H1 (cell line): ENCODE measurements at regions not wholly inside any gene's neighbourhood (a gene's known extent, or its start where the extent isn't known, plus 50 kb on each side); places are given as distances from the start of the nearest gene placed in this dataset.

Source experiments
- PHF8 ChIP-seq: fragments of 200-600 bp; sonication (generic); conservative IDR thresholded peaks from 2 replicates; pipeline ENCODE4 v1.7.1; 2012; ENCODE audit warnings: low read depth, mild to moderate bottlenecking, inconsistent platforms, low read length, moderate library complexity
- POLR2AphosphoS5 ChIP-seq: IDR thresholded peaks from 2 replicates; pipeline ENCODE4 v1.6.1; 2011; ENCODE audit warnings: low read depth, low read length
- RBBP5 ChIP-seq: IDR thresholded peaks from 2 replicates; pipeline ENCODE4 v1.7.1; 2012; ENCODE audit warnings: low read depth, mild to moderate bottlenecking, inconsistent platforms, low read length, moderate library complexity, borderline replicate concordance
- SRF ChIP-seq: IDR thresholded peaks from 2 replicates; pipeline ENCODE4 v1.6.1; 2011; ENCODE audit warnings: mild to moderate bottlenecking, low read depth, low read length, moderate library complexity
- TAF1 ChIP-seq: IDR thresholded peaks from 2 replicates; pipeline ENCODE4 v1.6.1; 2011; ENCODE audit warnings: mild to moderate bottlenecking, low read depth, low read length

DNA sequence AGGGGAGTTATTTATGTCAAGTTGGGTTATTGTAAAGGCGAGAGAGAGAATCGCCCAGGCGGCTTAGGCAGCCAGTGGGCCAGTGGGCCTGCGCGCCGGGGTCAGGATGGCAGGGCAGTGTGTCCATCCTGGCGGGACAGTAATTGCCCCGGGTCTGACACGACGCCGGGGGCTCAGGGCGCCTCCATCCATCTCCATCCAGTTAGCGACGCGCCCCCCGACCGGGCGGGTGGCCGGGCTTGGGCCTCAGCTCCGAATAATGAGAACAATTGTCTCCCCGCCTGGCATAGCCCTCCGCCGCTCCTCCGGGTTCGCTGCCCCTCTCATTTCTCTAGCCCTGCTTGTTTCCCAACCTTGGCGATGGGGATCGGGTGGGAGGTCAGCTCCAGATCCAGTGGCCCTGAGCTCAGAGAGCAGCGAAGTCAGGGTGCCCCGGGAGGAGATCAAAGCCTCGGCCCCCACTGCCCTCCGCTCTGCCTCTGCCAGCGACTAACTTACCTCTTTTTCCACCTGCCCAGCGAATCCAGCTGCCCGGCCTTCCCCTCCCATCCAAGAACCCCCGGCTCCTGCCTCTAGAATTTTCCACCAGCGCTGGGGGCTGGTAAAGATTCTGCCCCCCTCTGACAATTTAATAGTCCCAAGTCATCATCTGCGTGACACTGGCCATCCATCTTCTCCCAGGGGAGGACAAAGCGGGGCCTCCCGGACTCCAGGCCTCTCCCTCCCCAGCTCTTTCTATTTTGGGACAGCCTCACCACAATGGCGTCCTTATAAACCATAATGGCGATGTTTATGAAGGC is 56.9 kb upstream of the TMEM33 start (continued):
- TF ChIP-seq TAF1 = no peak
- no peak for TF ChIP-seq SRF
- TF ChIP-seq POLR2AphosphoS5 = no peak
- no peak for TF ChIP-seq PHF8
- TF ChIP-seq RBBP5 = no peak
